GM21717 (cell line): ENCODE measurements at regions not wholly inside any gene's neighbourhood (a gene's known extent, or its start where the extent isn't known, plus 50 kb on each side); places are given as distances from the start of the nearest gene placed in this dataset.

Source experiments
- ATAC-seq: cut with Tn5 transposase; IDR thresholded peaks from one replicate; pipeline ENCODE4 v1.9.1; 2021; ENCODE audit warnings: mild to moderate bottlenecking, moderate library complexity; ENCODE audit not compliant: unreplicated experiment

- ATAC-seq: no peak
Observed at GRCh38 chr6:99867026-99867425, 127.0 kb downstream of the MCHR2 start.

- peak; percentile 95 for ATAC-seq
Observed at GRCh38 chr6:99868074-99868702, 125.8 kb downstream of the MCHR2 start.
